ENCODE measurements at regions not wholly inside any gene's neighbourhood (a gene's known extent, or its start where the extent isn't known, plus 50 kb on each side); places are given as distances from the start of the nearest gene placed in this dataset.

DNA sequence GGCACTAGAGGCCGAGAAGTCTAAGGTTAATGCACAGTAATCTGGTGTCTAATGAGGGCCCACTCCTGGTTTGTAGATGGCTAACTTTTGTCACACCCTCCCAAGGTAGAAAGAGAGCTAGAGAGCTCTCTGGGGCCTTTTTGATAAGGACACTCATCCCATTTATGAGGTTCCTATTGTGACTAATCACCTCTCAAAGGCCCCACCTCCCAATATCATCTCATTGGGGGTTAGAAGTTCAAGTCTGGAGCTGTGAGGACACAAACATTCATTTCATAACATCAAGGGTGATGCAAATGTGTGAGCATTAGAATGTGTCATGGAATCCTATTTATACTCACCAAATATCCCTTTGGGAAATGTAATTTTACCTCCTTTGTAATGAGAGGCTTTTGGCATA, 79.2 kb upstream of the SLC10A2 start:
- TF ChIP-seq POLR2A (IDR thresholded peaks at IDR 0.05; ENCODE audit: borderline replicate concordance, extremely low read depth, insufficient read depth, insufficient read length) (no peak), CEBPB (IDR thresholded peaks at IDR 0.05; ENCODE audit: low read depth) (no peak), TCF7L2 (IDR thresholded peaks at IDR 0.05; ENCODE audit: borderline replicate concordance, extremely low read depth, insufficient read depth, insufficient read length) (no peak), EZH2phosphoT487 (IDR thresholded peaks at IDR 0.05; ENCODE audit: borderline replicate concordance) (no peak), SP1 (IDR thresholded peaks at IDR 0.05; ENCODE audit: low read depth) (no peak), EZH2 (IDR thresholded peaks at IDR 0.05) (no peak), RAD21 (IDR thresholded peaks at IDR 0.05; ENCODE audit: low read depth) (no peak), ELF1 (IDR thresholded peaks at IDR 0.05; ENCODE audit: borderline replicate concordance, low read depth) (no peak), JUND (IDR thresholded peaks at IDR 0.05) (no peak), ZNF274 (IDR thresholded peaks at IDR 0.05; ENCODE audit: low read depth, low read length) (no peak), POLR2AphosphoS5 (IDR thresholded peaks at IDR 0.05; ENCODE audit: low read depth, low read length) (no peak)
- TF ChIP-seq, protein P1, sequence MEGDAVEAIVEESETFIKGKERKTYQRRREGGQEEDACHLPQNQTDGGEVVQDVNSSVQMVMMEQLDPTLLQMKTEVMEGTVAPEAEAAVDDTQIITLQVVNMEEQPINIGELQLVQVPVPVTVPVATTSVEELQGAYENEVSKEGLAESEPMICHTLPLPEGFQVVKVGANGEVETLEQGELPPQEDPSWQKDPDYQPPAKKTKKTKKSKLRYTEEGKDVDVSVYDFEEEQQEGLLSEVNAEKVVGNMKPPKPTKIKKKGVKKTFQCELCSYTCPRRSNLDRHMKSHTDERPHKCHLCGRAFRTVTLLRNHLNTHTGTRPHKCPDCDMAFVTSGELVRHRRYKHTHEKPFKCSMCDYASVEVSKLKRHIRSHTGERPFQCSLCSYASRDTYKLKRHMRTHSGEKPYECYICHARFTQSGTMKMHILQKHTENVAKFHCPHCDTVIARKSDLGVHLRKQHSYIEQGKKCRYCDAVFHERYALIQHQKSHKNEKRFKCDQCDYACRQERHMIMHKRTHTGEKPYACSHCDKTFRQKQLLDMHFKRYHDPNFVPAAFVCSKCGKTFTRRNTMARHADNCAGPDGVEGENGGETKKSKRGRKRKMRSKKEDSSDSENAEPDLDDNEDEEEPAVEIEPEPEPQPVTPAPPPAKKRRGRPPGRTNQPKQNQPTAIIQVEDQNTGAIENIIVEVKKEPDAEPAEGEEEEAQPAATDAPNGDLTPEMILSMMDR (IDR thresholded peaks at IDR 0.05 in 2 of 3, conservative IDR thresholded peaks at IDR 0.05 in 1 of 3; ENCODE audit: borderline replicate concordance in 1 of 3, insufficient read depth in 1 of 3, low read depth in 2 of 3, low read length in 2 of 3), result no peak
- TF ChIP-seq, protein P2, sequence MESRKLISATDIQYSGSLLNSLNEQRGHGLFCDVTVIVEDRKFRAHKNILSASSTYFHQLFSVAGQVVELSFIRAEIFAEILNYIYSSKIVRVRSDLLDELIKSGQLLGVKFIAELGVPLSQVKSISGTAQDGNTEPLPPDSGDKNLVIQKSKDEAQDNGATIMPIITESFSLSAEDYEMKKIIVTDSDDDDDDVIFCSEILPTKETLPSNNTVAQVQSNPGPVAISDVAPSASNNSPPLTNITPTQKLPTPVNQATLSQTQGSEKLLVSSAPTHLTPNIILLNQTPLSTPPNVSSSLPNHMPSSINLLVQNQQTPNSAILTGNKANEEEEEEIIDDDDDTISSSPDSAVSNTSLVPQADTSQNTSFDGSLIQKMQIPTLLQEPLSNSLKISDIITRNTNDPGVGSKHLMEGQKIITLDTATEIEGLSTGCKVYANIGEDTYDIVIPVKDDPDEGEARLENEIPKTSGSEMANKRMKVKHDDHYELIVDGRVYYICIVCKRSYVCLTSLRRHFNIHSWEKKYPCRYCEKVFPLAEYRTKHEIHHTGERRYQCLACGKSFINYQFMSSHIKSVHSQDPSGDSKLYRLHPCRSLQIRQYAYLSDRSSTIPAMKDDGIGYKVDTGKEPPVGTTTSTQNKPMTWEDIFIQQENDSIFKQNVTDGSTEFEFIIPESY (IDR thresholded peaks at IDR 0.05; ENCODE audit: extremely low read depth, insufficient replicate concordance, low read length), result no peak

Measured in HCT116 (cell line).